ENCODE measurements at regions not wholly inside any gene's neighbourhood (a gene's known extent, or its start where the extent isn't known, plus 50 kb on each side); places are given as distances from the start of the nearest gene placed in this dataset.

GRCh38 chr20:21832442-21833385, 127.2 kb downstream of the PAX1 start:
- FAIRE-seq, result no peak
- no peak for DNase-seq (ENCODE audit: extremely low spot score, insufficient read length, low read depth)

GRCh38 chr20:21826976-21827375, 121.5 kb downstream of the PAX1 start:
- FAIRE-seq (no peak), DNase-seq (ENCODE audit: extremely low spot score, insufficient read length, low read depth) (no peak)

DNA sequence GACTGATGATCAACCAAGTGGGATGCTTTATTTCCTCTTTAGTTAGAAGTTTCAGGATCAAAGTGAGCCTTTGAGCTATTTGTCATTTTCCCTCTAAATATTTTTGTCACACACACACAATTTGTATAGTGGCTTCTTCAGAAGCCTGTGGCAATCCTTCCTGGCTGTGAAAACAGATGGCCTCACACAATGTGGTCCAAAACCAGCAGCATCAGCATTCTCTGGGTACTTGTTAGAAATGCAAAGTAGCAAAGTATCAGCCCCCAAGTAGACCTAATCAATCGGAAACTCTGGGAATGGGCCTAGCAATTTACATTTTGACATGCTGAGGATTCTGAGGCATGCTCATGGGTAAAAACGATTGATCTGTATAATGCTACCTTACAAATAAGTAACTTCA, 115.9 kb downstream of the PAX1 start:
- DNase-seq (ENCODE audit: extremely low spot score, insufficient read length, low read depth), result no peak
- FAIRE-seq, result no peak

GRCh38 chr20:21820688-21821087, 115.2 kb downstream of the PAX1 start:
- DNase-seq (ENCODE audit: extremely low spot score, insufficient read length, low read depth), result no peak
- no peak for FAIRE-seq

DNA sequence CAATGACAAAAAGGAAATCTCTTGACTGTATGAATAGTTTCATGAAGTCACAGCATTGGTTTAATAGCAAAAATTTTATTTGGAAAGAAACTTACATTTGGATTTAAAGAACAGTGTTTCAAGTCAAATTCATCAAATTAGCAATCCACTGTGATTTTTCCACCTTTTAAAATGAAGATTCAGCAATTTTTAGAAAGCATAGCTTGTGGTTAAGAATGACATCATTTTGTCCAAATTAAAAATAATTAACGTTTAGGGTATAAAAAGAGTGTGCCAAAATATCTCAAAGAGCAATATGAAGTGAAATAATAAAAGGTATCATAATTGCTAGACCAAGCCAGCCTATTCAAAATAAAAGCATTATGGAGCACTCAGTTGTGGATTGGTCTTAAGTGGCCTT, 114.6 kb downstream of the PAX1 start:
- DNase-seq (ENCODE audit: extremely low spot score, insufficient read length, low read depth) (no peak), FAIRE-seq (no peak)

DNA sequence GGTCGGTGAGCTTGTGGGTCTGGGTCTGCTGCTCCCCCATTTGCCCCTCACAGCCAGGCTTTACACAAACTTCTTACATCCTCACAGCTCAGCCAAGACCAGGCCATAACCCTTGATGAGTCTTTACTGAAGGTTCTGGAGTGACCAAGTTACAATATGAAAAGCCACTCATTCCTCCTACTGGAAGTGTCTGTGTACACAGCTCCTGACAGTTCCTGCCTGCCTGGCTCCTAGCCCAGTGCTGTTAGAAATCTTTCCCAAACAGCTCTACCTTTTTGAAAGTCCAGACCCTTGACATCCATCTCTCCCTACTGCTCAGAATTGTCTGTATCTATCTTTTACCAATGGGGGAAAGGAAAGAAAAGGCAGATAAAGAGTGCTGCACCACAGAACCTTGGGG, 106.9 kb downstream of the PAX1 start:
- no peak for DNase-seq (ENCODE audit: extremely low spot score, insufficient read length, low read depth)
- no peak for FAIRE-seq

DNA sequence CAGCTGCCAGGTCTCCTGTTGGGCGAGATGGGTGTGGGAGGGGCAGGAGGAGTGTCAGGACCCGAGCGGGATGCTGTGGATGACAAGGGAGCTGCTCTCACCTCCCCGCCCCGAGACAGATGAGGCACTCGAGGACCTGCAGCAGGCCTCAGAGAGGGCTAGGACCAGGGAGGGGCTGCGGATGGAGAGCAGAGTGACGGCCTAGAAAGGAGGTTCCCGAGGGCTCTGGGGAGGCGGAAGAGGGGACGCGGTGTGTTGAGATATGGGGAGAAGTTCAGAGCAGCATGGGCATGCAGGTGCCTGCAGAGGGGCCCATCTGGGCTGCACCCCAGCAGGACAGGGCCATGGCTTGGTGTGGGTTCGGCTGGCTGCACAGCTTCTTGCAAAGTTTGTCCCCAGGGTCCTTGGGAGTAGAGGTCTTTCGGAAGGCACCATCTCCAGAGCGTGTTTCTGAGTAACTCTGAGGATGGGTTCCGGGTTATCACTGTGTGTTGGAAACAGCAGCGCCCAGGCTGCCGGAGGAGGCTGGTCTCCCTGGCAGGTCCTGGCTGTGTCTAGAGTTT, 104.6 kb downstream of the PAX1 start:
- DNase-seq (ENCODE audit: extremely low spot score, insufficient read length, low read depth) (no peak), FAIRE-seq (no peak)

DNA sequence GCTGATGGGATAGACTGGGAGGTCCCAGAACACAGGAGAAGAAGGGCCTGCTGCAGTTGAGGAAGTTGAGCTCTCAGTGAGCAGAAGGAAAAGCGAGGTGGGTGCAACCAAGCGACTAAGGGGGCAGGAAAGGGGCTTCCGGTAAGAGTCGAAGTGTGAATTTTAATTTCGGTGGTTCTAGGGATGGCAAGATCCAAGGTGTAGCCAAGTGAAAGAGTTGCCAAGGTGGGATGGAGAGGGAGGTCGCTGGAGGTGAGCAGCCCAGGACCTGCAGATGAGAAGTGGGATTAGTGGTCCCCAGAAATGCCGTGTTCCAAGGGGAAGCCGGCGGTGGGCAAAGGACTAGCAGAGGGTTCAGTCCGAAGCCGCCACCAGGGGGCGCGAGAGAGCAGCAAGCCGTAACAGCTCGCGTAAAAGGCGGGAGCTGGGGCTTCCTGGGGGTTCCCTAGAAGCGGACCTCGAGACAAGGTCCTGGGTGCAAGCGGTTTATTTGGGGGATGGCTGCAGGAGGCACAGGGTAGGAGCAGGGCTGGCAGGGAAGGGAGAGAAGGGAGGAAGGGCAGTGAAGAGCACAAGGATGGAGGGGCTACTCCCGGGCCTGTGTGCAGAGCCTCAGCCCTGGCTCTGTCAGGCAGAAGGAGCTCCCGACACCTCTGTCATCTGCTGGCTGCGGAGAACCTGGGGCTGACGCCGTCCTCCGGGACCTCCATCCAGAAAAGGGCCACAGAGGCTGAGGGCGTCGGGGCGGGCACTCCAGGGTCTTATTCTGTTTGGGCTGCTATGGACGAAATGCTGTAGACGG, 103.6 kb downstream of the PAX1 start:
- no peak for DNase-seq (ENCODE audit: extremely low spot score, insufficient read length, low read depth)
- no peak for FAIRE-seq

- FAIRE-seq (no peak), DNase-seq (ENCODE audit: extremely low spot score, insufficient read length, low read depth) (no peak)
Observed at GRCh38 chr20:21808139-21808538, 102.7 kb downstream of the PAX1 start.

- FAIRE-seq, result no peak
- DNase-seq (ENCODE audit: extremely low spot score, insufficient read length, low read depth), result no peak
Observed at GRCh38 chr20:21804802-21805201, 99.3 kb downstream of the PAX1 start.

DNA sequence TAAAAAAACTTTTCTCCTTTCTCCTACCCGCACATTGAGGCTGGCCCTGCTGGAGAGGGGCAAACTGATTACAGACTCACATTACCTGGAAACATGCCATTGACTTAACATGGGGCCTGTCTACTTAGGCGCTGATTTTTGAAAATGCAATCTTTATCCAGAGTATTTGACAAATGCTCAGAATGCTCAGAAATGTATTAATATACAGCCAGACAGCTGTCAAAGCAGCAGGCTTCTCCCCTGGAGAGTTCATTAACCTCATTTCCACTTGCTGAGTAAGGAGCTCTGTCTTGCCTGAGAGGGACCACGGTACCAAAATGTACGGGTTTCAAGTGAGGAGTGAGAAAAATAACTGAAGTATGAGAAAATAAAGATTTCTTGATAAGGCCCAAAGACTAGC, 95.7 kb downstream of the PAX1 start:
- FAIRE-seq (no peak), DNase-seq (ENCODE audit: extremely low spot score, insufficient read length, low read depth) (no peak)

DNA sequence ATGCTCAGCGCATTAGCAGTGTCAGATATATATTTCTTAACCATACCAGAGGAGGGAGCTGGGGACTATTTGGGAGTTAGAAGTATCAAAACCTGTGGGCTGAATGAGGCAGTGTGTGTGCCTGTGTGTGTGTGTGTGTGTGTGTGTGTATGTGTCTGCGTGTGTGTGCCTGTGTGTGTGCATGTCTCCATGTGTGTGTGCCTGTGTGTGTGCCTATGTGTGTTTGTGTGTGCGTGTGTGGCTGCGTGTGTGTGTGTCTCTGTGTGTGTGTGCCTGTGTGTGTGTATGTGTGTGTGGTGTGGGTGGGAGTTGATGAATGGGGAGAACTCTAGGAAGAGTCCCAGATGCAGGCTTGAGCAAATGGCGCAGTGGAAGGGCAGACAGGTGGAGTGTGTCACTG, 92.9 kb downstream of the PAX1 start:
- no peak for FAIRE-seq

GRCh38 chr20:21796059-21796458, 90.6 kb downstream of the PAX1 start:
- FAIRE-seq (no peak), DNase-seq (ENCODE audit: extremely low spot score, insufficient read length, low read depth) (no peak)

More for the DNA sequence above, 92.9 kb downstream of the PAX1 start:
- DNase-seq (ENCODE audit: extremely low spot score, insufficient read length, low read depth), result no peak

GRCh38 chr20:21788082-21788481, 82.6 kb downstream of the PAX1 start:
- FAIRE-seq (no peak), DNase-seq (ENCODE audit: extremely low spot score, insufficient read length, low read depth) (no peak)

DNA sequence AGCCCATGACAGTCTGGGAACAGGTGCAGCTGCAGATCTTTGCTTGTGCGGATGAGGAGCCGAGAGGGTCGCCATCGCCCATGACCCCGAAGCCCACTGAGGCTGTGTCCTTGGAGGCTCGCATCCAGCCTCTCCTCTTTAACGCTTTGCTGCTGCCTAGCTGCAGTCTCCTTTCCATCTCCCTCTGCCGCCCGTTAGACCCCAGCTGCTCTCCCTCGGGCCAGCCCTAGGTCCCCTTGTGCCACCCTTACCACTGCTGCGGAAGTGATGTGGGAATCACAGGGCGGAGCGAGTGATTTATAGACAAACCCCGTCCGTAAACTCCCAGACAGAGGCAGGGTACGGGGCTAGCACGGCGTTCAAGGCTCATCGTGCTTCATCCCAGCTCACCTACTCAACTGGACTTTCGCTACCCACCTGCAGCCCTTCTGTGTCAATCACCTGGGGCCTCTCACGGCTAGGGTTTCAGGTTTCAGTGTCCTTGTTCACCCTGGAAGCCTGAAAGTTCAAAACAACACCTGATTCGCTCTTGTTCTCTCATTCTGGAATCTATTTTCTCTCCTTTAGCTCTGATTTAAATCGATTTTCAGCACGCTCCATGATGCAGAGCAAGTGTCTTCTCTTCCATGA, 76.1 kb downstream of the PAX1 start:
- no peak for FAIRE-seq
- DNase-seq (ENCODE audit: extremely low spot score, insufficient read length, low read depth), result no peak

GRCh38 chr20:21780528-21780927, 75.1 kb downstream of the PAX1 start:
- DNase-seq (ENCODE audit: extremely low spot score, insufficient read length, low read depth) (no peak), FAIRE-seq (no peak)

Data from GM18507 (cell line).